ENCODE measurements at regions not wholly inside any gene's neighbourhood (a gene's known extent, or its start where the extent isn't known, plus 50 kb on each side); places are given as distances from the start of the nearest gene placed in this dataset.

DNA sequence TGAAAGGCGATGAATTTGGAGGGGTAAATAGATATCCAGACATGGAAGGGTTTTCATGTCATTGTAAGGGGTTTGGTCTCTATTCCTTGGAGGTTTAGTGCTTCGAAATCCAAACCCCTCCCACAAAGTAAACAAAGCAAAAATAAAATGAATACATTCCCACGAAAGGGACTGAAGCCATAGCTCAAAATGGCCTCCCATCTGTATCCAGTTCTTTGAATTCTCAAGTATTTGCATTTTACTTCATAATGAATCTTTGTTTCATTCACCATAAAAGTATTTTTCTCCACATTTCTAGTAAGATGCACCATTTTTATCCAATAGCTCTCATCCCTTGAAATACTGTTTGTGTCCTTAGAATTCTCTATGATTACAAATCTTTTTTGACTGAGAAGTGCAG, 103.2 kb upstream of the DTNA start:
- H3K9me3 ChIP-seq (ENCODE audit: control insufficient read depth, insufficient read depth, low read depth, low read length), result no peaks in the 10 kb centered on the region
- no peak overlapping the region for H3K4me3 ChIP-seq (ENCODE audit: low read depth, low read length)
- ChIA-PET POLR2A (no interaction called here), CTCF (interaction anchor here (0.5 to 0.7 kb wide), 4 partner anchors 40 to 1689 kb away, joined by 3 to 4 read pairs (median 4); no protein-coding TSS in a partner anchor)
- H3K4me1 ChIP-seq (ENCODE audit: control insufficient read depth, insufficient read depth, low read length), result peaks cover 2% of the 10 kb centered on the region; the same call in 1 of the 2 replicates
- H3K27ac ChIP-seq (ENCODE audit: extremely low read depth, low read depth, low read length), result no peak overlapping the region
- H3K36me3 ChIP-seq (ENCODE audit: control insufficient read depth in 2 of 2, insufficient read depth in 1 of 2, low read length in 2 of 2), result no peaks in the 10 kb centered on the region
- TF ChIP-seq, protein P1, sequence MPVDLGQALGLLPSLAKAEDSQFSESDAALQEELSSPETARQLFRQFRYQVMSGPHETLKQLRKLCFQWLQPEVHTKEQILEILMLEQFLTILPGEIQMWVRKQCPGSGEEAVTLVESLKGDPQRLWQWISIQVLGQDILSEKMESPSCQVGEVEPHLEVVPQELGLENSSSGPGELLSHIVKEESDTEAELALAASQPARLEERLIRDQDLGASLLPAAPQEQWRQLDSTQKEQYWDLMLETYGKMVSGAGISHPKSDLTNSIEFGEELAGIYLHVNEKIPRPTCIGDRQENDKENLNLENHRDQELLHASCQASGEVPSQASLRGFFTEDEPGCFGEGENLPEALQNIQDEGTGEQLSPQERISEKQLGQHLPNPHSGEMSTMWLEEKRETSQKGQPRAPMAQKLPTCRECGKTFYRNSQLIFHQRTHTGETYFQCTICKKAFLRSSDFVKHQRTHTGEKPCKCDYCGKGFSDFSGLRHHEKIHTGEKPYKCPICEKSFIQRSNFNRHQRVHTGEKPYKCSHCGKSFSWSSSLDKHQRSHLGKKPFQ (tag by site-specific recombination; IDR thresholded peaks at IDR 0.05), result no peak
- TF ChIP-seq SP7 (tag by site-specific recombination; IDR thresholded peaks at IDR 0.05), result no peak
- TF ChIP-seq ZNF529 (tag by site-specific recombination; IDR thresholded peaks at IDR 0.05; ENCODE audit: insufficient replicate concordance), result no peak
- TF ChIP-seq, protein P2, sequence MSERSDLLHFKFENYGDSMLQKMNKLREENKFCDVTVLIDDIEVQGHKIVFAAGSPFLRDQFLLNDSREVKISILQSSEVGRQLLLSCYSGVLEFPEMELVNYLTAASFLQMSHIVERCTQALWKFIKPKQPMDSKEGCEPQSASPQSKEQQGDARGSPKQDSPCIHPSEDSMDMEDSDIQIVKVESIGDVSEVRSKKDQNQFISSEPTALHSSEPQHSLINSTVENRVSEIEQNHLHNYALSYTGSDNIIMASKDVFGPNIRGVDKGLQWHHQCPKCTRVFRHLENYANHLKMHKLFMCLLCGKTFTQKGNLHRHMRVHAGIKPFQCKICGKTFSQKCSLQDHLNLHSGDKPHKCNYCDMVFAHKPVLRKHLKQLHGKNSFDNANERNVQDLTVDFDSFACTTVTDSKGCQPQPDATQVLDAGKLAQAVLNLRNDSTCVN (tag by site-specific recombination; optimal IDR thresholded peaks at IDR 0.05), result no peak
- no peak for TF ChIP-seq YY2 (tag by site-specific recombination; IDR thresholded peaks at IDR 0.05)
- no peak for TF ChIP-seq ZNF239 (tag by site-specific recombination; IDR thresholded peaks at IDR 0.05)

DNA sequence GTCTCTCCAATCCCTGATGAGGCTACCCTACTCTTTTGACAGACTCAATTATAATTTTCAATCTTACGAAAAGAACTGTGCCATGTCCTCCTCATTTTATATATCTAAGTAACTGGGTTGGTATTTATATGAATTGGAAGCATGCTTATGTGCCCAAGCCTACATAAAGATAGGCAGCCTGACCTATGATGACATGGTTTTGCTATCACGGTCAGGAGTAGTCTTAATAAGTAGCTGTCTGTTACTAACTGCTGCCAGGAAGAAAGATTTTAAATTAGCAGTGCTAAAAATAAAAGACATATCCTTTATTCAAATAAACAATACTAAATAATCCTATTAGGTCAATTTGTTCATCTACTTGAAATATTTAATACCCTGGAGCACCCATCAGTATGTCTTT, 102.0 kb upstream of the DTNA start:
- POLR2A ChIA-PET, result no interaction called here
- H3K4me3 ChIP-seq (ENCODE audit: low read depth, low read length), result no peak overlapping the region
- no peaks in the 10 kb centered on the region for H3K9me3 ChIP-seq (ENCODE audit: control insufficient read depth, insufficient read depth, low read depth, low read length)
- H3K36me3 ChIP-seq (ENCODE audit: control insufficient read depth in 2 of 2, insufficient read depth in 1 of 2, low read length in 2 of 2), result no peaks in the 10 kb centered on the region
- H3K4me1 ChIP-seq (ENCODE audit: control insufficient read depth, insufficient read depth, low read length), result peaks cover 2% of the 10 kb centered on the region; the same call in 1 of the 2 replicates
- H3K27ac ChIP-seq (ENCODE audit: extremely low read depth, low read depth, low read length), result no peak overlapping the region
- TF ChIP-seq, protein P3, sequence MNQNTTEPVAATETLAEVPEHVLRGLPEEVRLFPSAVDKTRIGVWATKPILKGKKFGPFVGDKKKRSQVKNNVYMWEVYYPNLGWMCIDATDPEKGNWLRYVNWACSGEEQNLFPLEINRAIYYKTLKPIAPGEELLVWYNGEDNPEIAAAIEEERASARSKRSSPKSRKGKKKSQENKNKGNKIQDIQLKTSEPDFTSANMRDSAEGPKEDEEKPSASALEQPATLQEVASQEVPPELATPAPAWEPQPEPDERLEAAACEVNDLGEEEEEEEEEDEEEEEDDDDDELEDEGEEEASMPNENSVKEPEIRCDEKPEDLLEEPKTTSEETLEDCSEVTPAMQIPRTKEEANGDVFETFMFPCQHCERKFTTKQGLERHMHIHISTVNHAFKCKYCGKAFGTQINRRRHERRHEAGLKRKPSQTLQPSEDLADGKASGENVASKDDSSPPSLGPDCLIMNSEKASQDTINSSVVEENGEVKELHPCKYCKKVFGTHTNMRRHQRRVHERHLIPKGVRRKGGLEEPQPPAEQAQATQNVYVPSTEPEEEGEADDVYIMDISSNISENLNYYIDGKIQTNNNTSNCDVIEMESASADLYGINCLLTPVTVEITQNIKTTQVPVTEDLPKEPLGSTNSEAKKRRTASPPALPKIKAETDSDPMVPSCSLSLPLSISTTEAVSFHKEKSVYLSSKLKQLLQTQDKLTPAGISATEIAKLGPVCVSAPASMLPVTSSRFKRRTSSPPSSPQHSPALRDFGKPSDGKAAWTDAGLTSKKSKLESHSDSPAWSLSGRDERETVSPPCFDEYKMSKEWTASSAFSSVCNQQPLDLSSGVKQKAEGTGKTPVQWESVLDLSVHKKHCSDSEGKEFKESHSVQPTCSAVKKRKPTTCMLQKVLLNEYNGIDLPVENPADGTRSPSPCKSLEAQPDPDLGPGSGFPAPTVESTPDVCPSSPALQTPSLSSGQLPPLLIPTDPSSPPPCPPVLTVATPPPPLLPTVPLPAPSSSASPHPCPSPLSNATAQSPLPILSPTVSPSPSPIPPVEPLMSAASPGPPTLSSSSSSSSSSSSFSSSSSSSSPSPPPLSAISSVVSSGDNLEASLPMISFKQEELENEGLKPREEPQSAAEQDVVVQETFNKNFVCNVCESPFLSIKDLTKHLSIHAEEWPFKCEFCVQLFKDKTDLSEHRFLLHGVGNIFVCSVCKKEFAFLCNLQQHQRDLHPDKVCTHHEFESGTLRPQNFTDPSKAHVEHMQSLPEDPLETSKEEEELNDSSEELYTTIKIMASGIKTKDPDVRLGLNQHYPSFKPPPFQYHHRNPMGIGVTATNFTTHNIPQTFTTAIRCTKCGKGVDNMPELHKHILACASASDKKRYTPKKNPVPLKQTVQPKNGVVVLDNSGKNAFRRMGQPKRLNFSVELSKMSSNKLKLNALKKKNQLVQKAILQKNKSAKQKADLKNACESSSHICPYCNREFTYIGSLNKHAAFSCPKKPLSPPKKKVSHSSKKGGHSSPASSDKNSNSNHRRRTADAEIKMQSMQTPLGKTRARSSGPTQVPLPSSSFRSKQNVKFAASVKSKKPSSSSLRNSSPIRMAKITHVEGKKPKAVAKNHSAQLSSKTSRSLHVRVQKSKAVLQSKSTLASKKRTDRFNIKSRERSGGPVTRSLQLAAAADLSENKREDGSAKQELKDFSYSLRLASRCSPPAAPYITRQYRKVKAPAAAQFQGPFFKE (tag by site-specific recombination; IDR thresholded peaks at IDR 0.05; ENCODE audit: borderline replicate concordance), result no peak
- no peak for TF ChIP-seq ZNF624 (tag by site-specific recombination; IDR thresholded peaks at IDR 0.05)
- TF ChIP-seq ZNF626 (tag by site-specific recombination; IDR thresholded peaks at IDR 0.05), result no peak
- TF ChIP-seq ZSCAN30 (tag by site-specific recombination; IDR thresholded peaks at IDR 0.05), result no peak
- no peak for TF ChIP-seq IKZF3 (tag by site-specific recombination; IDR thresholded peaks at IDR 0.05)
- no peak for TF ChIP-seq ZNF548 (tag by site-specific recombination; IDR thresholded peaks at IDR 0.05)
- TF ChIP-seq, protein P4, sequence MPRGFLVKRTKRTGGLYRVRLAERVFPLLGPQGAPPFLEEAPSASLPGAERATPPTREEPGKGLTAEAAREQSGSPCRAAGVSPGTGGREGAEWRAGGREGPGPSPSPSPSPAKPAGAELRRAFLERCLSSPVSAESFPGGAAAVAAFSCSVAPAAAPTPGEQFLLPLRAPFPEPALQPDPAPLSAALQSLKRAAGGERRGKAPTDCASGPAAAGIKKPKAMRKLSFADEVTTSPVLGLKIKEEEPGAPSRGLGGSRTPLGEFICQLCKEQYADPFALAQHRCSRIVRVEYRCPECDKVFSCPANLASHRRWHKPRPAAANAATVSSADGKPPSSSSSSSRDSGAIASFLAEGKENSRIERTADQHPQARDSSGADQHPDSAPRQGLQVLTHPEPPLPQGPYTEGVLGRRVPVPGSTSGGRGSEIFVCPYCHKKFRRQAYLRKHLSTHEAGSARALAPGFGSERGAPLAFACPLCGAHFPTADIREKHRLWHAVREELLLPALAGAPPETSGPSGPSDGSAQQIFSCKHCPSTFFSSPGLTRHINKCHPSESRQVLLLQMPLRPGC (tag by site-specific recombination; IDR thresholded peaks at IDR 0.05), result no peak
- no peak for TF ChIP-seq BCL11A (tag by site-specific recombination; IDR thresholded peaks at IDR 0.05; ENCODE audit: low read depth)
- TF ChIP-seq ZNF48 (tag by site-specific recombination; IDR thresholded peaks at IDR 0.05), result no peak
- TF ChIP-seq ZBTB48 (tag by site-specific recombination; IDR thresholded peaks at IDR 0.05), result no peak
- no peak for TF ChIP-seq GLI4 (tag by site-specific recombination; IDR thresholded peaks at IDR 0.05)
- no peak for TF ChIP-seq ZNF366 (tag by site-specific recombination; conservative IDR thresholded peaks at IDR 0.05)
- no peak for TF ChIP-seq ZNF416 (tag by site-specific recombination; IDR thresholded peaks at IDR 0.05)
- TF ChIP-seq ZNF274 (IDR thresholded peaks at IDR 0.05; ENCODE audit: low read length), result no peak
- no peak for TF ChIP-seq ZNF274 (tag by site-specific recombination; IDR thresholded peaks at IDR 0.05; ENCODE audit: borderline replicate concordance)
- CTCF ChIA-PET, result interaction anchor here (0.6 kb wide), 1 partner anchor 269 kb away, joined by 3 read pairs; no protein-coding TSS in a partner anchor

Data from HEK293 (cell line).